ENCODE measurements at regions not wholly inside any gene's neighbourhood (a gene's known extent, or its start where the extent isn't known, plus 50 kb on each side); places are given as distances from the start of the nearest gene placed in this dataset.

GRCh38 chr14:98172243-98172778 is 1099.7 kb downstream of the BCL11B start:
- H3K36me3 Mint-ChIP-seq (ENCODE audit: low read depth): peaks cover 7% of the 10 kb centered on the region
- no peak for TF ChIP-seq CTCF (IDR thresholded peaks at IDR 0.05)

GRCh38 chr14:98173305-98173704 is 1098.7 kb downstream of the BCL11B start:
- H3K4me3 Mint-ChIP-seq: no peak overlapping the region
- no peak for TF ChIP-seq CTCF (IDR thresholded peaks at IDR 0.05)
- H3K27ac Mint-ChIP-seq: no peak overlapping the region
- H3K9me3 Mint-ChIP-seq: peaks cover 75% of the 10 kb centered on the region
- peaks cover 7% of the 10 kb centered on the region for H3K36me3 Mint-ChIP-seq (ENCODE audit: low read depth)
- no peak for DNase-seq
- H3K4me1 Mint-ChIP-seq (ENCODE audit: low read depth): no peaks in the 10 kb centered on the region
- H3K27me3 Mint-ChIP-seq (ENCODE audit: insufficient read depth): peaks cover 2% of the 10 kb centered on the region; the same call in 1 of the 2 replicates

More at GRCh38 chr14:98172243-98172778, 1099.7 kb downstream of the BCL11B start:
- no peaks in the 10 kb centered on the region for H3K4me1 Mint-ChIP-seq (ENCODE audit: low read depth)
- no peak overlapping the region for H3K27ac Mint-ChIP-seq
- peaks cover 77% of the 10 kb centered on the region for H3K9me3 Mint-ChIP-seq
- H3K4me3 Mint-ChIP-seq: no peak overlapping the region
- no peak for DNase-seq
- H3K27me3 Mint-ChIP-seq (ENCODE audit: insufficient read depth): peaks cover 2% of the 10 kb centered on the region; the same call in 1 of the 2 replicates

GRCh38 chr14:98174041-98174440 is 1098.0 kb downstream of the BCL11B start:
- Mint-ChIP-seq H3K27ac (no peak overlapping the region), H3K27me3 (ENCODE audit: insufficient read depth) (peaks cover 2% of the 10 kb centered on the region; the same call in 1 of the 2 replicates), H3K36me3 (ENCODE audit: low read depth) (peaks cover 7% of the 10 kb centered on the region), H3K9me3 (peaks cover 68% of the 10 kb centered on the region), H3K4me1 (ENCODE audit: low read depth) (no peaks in the 10 kb centered on the region), H3K4me3 (no peak overlapping the region)
- no peak for TF ChIP-seq CTCF (IDR thresholded peaks at IDR 0.05)
- DNase-seq: no peak

- TF ChIP-seq CTCF (IDR thresholded peaks at IDR 0.05): no peak
- no peak overlapping the region for H3K27ac Mint-ChIP-seq
- peaks cover 69% of the 10 kb centered on the region for H3K9me3 Mint-ChIP-seq
- H3K4me3 Mint-ChIP-seq: no peak overlapping the region
- no peak for DNase-seq
- H3K36me3 Mint-ChIP-seq (ENCODE audit: low read depth): peaks cover 7% of the 10 kb centered on the region
- H3K27me3 Mint-ChIP-seq (ENCODE audit: insufficient read depth): peaks cover 2% of the 10 kb centered on the region; the same call in 1 of the 2 replicates
- no peaks in the 10 kb centered on the region for H3K4me1 Mint-ChIP-seq (ENCODE audit: low read depth)
These were observed 1096.6 kb downstream of the BCL11B start for GRCh38 chr14:98175436-98175835.

- no peak overlapping the region for H3K4me3 Mint-ChIP-seq
- no peaks in the 10 kb centered on the region for H3K4me1 Mint-ChIP-seq (ENCODE audit: low read depth)
- peaks cover 2% of the 10 kb centered on the region; the same call in 1 of the 2 replicates for H3K27me3 Mint-ChIP-seq (ENCODE audit: insufficient read depth)
- TF ChIP-seq CTCF (IDR thresholded peaks at IDR 0.05): no peak
- H3K36me3 Mint-ChIP-seq (ENCODE audit: low read depth): peaks cover 7% of the 10 kb centered on the region
- H3K27ac Mint-ChIP-seq: no peak overlapping the region
- no peak for DNase-seq
- H3K9me3 Mint-ChIP-seq: peaks cover 67% of the 10 kb centered on the region
These were observed 1096.1 kb downstream of the BCL11B start for GRCh38 chr14:98175881-98176280.
